Activated naive CD8-positive, alpha-beta T cell treated with anti-CD3 and anti-CD28 coated beads, Interleukin-2, amount 10 ng/mL, durations not matched to agents 7 days and 5 days (primary cell): ENCODE measurements at regions not wholly inside any gene's neighbourhood (a gene's known extent, or its start where the extent isn't known, plus 50 kb on each side); places are given as distances from the start of the nearest gene placed in this dataset.
A peak's percentile ranks its signal among the peaks of the same experiment; 100 is the strongest.

ENCODE experiments used
- ATAC-seq: fragments of 150-1000 bp; cut with Tn5 transposase; one replicate; pipeline ENCODE4 v1.10.0; 2021; ENCODE audit warnings: low read depth, moderate library complexity
- POLR2A ChIA-PET: fragments of 350-600 bp; sonication (Branson Sonifier 250); formaldehyde crosslinking; loops from one replicate; lab custom pipeline; 2021; ENCODE audit warnings: antibody characterized with exemption; lab: Charles Lee
- DNase-seq: peaks from one replicate; pipeline ENCODE4 v3.0.0; 2021
- H3K27ac Mint-ChIP-seq: one replicate; pipeline ENCODE4 v1.8.0; 2022; ENCODE audit warnings: mild to moderate bottlenecking, mixed read lengths
- H3K27me3 Mint-ChIP-seq: one replicate; pipeline ENCODE4 v1.8.0; 2022; ENCODE audit warnings: mild to moderate bottlenecking, moderate library complexity, mixed read lengths
- H3K36me3 Mint-ChIP-seq: one replicate; pipeline ENCODE4 v1.8.0; 2021; ENCODE audit warnings: mild to moderate bottlenecking, mixed read lengths
- H3K4me1 Mint-ChIP-seq: one replicate; pipeline ENCODE4 v1.8.0; 2021; ENCODE audit warnings: mixed read lengths
- H3K4me3 Mint-ChIP-seq: one replicate; pipeline ENCODE4 v1.8.0; 2022; ENCODE audit warnings: mild to moderate bottlenecking, moderate library complexity, mixed read lengths
- H3K9me3 Mint-ChIP-seq: one replicate; pipeline ENCODE4 v1.8.0; 2021; ENCODE audit warnings: mixed read lengths

DNA sequence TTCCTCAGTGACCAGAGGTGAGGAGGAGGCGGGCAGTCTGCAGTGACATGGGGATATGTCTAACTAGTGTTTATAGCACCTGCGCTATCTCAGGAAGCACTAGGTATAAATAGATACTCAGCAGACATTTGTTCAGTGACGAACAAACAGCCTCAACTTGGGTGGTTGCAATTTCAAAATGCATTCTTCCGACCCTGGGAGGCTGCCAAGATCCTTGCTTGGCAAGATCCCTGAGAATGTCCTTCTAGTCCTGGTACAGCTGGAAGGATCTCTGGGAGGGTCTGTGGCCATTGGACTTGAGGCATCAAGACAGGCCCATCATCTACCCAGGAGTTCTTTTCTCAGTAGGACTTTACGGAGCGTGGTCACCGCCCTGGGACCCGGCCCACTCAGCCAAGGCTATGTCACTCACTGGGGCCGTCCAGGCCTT, 299.5 kb downstream of the ZNF536 start:
- peaks cover 2% of the 10 kb centered on the region for H3K27me3 Mint-ChIP-seq
- DNase-seq (no peak), ATAC-seq (no peak)
- H3K27ac Mint-ChIP-seq, result no peak overlapping the region
- no peaks in the 10 kb centered on the region for H3K36me3 Mint-ChIP-seq
- H3K9me3 Mint-ChIP-seq, result no peaks in the 10 kb centered on the region
- H3K4me1 Mint-ChIP-seq, result no peaks in the 10 kb centered on the region
- H3K4me3 Mint-ChIP-seq, result no peak overlapping the region
- POLR2A ChIA-PET, result no interaction called here

DNA sequence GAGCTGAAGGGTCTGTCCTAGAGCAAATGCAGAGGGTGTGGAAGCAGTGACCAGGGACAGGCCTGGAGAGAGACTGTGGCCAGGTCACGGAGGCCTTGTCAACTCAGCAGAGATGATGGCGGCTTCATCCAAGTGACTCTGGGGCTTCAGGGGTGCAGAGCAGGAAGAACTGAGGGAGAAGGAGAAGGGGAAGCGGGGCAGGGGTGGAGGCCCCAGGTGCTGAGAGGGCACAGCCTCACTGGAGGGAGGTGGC, 299.1 kb downstream of the ZNF536 start:
- ATAC-seq (no peak), DNase-seq (no peak)
- POLR2A ChIA-PET, result no interaction called here
- Mint-ChIP-seq H3K27ac (no peak overlapping the region), H3K4me3 (no peak overlapping the region), H3K4me1 (no peaks in the 10 kb centered on the region), H3K36me3 (no peaks in the 10 kb centered on the region), H3K9me3 (no peaks in the 10 kb centered on the region), H3K27me3 (peaks cover 2% of the 10 kb centered on the region)

DNA sequence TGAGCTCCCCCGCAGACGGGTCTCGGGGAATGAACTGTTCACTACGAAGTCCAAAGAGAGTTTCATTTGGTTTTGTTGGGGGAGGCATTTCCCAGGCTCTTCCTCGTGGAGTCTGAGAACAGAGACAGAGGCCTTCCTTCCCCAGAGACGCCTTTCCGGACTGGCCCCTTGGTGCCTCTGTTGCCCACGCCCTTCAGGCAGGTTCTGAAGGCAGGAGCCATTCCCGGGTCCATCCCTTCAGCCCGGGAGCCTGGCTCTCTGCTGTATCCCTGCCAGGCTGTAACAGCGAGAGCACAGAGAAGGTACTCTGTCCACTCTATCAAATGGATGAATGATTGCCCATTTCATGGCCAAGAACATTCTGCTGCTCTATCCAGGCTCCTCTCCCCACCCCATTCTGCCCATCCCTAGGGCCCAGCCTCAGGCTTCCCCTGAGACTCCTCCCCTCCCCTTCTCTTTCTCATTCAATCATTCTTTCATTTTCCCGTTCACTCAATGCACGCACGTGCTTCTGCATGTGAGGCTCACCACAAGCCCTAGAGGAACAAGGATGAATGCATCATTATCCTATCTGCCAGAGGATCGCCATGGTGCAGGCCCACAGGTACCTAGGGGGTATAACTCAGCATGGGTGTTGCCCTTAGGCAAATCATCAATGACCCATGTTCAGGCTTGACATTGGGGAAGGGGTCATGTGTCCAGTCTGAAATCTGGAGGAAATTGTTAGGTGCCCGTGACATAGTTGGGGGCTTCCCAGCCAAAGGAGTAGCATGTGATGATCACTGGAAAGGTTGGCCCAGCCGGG, 298.6 kb downstream of the ZNF536 start:
- DNase-seq (no peak), ATAC-seq (no peak)
- H3K4me1 Mint-ChIP-seq, result no peaks in the 10 kb centered on the region
- no peaks in the 10 kb centered on the region for H3K36me3 Mint-ChIP-seq
- no peak overlapping the region for H3K4me3 Mint-ChIP-seq
- H3K9me3 Mint-ChIP-seq, result no peaks in the 10 kb centered on the region
- POLR2A ChIA-PET, result no interaction called here
- H3K27me3 Mint-ChIP-seq, result peaks cover 2% of the 10 kb centered on the region
- no peak overlapping the region for H3K27ac Mint-ChIP-seq

DNA sequence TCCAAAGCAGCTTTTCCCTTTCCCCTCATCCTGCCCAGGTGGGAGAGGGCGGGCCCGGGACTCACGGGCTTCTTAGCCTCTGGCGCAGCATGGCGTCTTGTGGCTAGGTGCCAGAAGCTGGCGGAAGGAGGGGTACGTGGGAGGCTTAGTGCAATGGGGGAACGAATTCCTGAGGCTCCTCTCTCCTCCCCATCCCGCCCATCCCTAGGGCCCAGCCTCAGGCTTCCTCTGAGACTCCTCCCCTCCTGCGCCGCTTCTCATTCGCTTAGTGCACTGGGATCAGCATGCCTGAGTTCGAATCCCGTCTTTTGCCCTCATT, 297.8 kb downstream of the ZNF536 start:
- peaks cover 2% of the 10 kb centered on the region for H3K27me3 Mint-ChIP-seq
- POLR2A ChIA-PET, result no interaction called here
- no peak overlapping the region for H3K27ac Mint-ChIP-seq
- DNase-seq, result no peak
- H3K36me3 Mint-ChIP-seq, result no peaks in the 10 kb centered on the region
- H3K4me3 Mint-ChIP-seq, result no peak overlapping the region
- no peaks in the 10 kb centered on the region for H3K4me1 Mint-ChIP-seq
- ATAC-seq, result no peak
- no peaks in the 10 kb centered on the region for H3K9me3 Mint-ChIP-seq

DNA sequence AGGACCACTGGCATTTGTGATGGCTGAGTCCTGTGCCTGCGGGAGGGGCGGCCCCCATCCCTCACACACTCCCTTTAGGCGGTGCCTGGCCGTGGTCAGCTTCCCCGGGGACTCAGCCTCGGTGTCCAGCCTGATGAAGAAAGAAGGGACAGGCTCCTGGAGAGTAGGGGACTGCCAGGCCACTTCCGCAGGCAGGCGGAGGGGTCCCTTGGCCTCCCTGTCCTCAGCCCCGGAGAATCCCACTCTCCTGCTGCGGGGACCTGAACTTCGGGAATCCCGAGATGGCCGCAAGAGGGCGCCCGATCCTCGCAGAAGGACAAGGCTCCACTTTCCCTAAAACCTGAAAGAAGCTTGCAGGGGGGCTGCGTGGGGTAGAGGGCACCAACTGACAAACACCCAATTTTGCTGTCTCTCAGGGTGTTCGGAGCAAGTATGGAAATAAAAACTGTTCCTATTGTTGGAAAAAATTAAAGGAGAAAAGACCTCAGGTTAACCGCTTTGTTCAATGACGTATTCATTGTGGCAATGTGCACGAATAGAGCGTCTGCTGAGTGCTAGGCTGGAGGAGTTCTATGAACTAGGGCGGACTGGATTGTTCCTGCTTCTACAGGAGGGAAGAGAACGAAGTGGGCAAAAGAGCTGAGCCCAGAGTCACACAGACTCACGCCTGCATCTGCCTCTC, 297.3 kb downstream of the ZNF536 start:
- POLR2A ChIA-PET, result no interaction called here
- DNase-seq (peak; percentile 66), ATAC-seq (no peak)
- Mint-ChIP-seq H3K36me3 (no peaks in the 10 kb centered on the region), H3K27ac (no peak overlapping the region), H3K27me3 (peaks cover 2% of the 10 kb centered on the region), H3K4me1 (no peaks in the 10 kb centered on the region), H3K9me3 (no peaks in the 10 kb centered on the region), H3K4me3 (no peak overlapping the region)

DNA sequence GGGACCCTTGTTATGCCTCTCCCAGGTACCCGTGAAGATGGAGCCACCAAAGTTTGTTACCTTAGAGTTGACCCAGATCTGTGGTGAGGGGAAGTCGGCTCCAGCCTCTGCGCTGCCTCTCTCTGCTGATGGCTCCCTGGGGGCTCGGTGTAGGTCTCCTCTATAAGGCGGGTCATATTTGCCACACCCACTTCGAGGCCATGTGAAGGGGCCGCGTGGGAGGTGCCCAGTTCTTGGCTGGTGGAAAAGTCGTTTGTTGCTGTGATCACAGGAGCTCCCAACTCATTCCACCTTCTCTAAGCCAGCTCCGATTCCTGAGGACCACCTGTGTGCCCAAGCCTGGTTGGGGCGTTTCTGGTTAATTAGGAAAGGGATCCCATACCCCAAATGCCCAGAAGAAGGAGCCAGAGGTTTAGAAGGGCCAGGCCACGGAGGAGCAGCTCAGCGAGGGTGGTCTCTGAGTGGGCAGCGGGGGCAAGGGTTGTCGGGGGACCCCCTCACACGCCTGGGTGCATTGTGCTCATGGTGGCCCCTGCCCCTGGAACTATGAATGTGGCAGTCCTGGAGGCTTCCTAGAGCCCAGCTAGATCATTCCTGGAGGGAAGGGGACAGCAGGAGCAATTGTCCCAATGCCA, 296.5 kb downstream of the ZNF536 start:
- H3K4me1 Mint-ChIP-seq, result no peaks in the 10 kb centered on the region
- ATAC-seq (no peak), DNase-seq (no peak)
- H3K27ac Mint-ChIP-seq, result no peak overlapping the region
- H3K27me3 Mint-ChIP-seq, result peaks cover 4% of the 10 kb centered on the region
- no peaks in the 10 kb centered on the region for H3K9me3 Mint-ChIP-seq
- H3K36me3 Mint-ChIP-seq, result no peaks in the 10 kb centered on the region
- no peak overlapping the region for H3K4me3 Mint-ChIP-seq
- POLR2A ChIA-PET, result no interaction called here

DNA sequence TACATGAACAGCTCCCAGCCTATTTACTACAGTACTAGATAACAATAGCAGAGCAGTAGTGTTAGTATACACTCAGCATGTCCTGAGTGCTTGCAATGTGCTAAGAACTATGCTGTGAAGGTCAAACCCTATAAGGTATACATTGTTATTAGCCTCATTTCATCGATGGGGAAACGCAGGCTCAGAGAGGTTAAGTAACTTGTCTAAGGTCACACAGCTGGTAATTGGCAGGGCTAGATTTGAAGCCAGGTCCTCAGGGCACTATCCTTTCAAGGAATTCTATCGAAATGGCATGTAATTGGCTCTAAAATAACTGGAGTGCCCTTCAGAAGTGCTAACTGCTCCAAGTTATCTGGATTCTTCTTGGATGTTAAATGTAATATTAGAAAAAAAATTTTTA, 295.6 kb downstream of the ZNF536 start:
- H3K4me3 Mint-ChIP-seq, result no peak overlapping the region
- POLR2A ChIA-PET, result no interaction called here
- H3K27me3 Mint-ChIP-seq, result peaks cover 4% of the 10 kb centered on the region
- no peak overlapping the region for H3K27ac Mint-ChIP-seq
- no peak for DNase-seq
- H3K36me3 Mint-ChIP-seq, result no peaks in the 10 kb centered on the region
- no peak for ATAC-seq
- no peaks in the 10 kb centered on the region for H3K4me1 Mint-ChIP-seq
- H3K9me3 Mint-ChIP-seq, result no peaks in the 10 kb centered on the region

DNA sequence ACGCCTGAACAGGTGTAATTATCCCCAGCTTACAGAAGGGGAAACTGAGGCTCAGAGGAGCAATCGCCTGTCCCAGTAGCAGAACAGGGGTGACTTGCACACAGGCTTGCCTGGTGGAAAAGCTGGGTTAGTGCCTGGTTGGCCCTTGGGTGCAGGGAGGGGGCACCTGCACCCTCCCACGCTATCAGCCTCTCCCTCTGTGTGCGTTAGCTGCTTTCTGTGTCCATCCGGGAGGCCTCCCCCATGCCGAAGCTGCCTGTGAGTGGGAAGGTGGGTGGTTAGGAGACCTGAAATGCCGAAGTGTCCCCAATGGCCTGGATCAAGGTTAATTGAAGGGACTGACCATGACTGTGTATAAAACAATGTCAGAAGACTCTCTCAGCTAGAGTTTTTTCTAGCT, 295.0 kb downstream of the ZNF536 start:
- Mint-ChIP-seq H3K27ac (no peak overlapping the region), H3K27me3 (peaks cover 8% of the 10 kb centered on the region), H3K4me1 (no peaks in the 10 kb centered on the region), H3K9me3 (no peaks in the 10 kb centered on the region), H3K36me3 (no peaks in the 10 kb centered on the region), H3K4me3 (no peak overlapping the region)
- POLR2A ChIA-PET, result no interaction called here
- ATAC-seq (no peak), DNase-seq (no peak)

DNA sequence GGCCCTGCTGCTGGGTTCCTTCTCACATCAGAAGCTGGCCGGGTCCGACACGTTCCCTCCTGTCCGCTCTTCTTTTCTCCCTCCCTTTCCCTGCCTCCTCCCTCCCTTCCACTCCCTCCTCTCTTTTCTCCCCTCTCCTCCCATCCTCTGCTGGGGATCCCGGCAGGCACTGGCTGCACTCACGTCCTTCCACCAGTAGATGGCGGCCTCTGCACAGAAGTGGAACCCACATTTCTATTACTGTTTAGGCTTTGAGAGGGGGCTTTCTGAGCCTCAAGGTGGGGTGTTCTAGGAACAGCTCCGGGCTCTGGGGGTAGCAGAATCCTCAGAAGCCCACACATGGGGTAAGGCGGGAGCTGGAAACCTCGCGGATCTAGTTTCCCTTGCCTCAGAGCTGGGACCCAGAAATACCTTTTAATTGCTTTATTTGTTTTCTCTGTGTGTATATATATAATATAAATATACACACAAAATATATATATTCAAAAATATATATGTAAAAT, 294.2 kb downstream of the ZNF536 start:
- H3K36me3 Mint-ChIP-seq, result no peaks in the 10 kb centered on the region
- no peak overlapping the region for H3K4me3 Mint-ChIP-seq
- H3K27me3 Mint-ChIP-seq, result peaks cover 8% of the 10 kb centered on the region
- H3K4me1 Mint-ChIP-seq, result no peaks in the 10 kb centered on the region
- H3K9me3 Mint-ChIP-seq, result no peaks in the 10 kb centered on the region
- POLR2A ChIA-PET, result no interaction called here
- DNase-seq, result peak; percentile 44
- no peak for ATAC-seq
- H3K27ac Mint-ChIP-seq, result no peak overlapping the region

DNA sequence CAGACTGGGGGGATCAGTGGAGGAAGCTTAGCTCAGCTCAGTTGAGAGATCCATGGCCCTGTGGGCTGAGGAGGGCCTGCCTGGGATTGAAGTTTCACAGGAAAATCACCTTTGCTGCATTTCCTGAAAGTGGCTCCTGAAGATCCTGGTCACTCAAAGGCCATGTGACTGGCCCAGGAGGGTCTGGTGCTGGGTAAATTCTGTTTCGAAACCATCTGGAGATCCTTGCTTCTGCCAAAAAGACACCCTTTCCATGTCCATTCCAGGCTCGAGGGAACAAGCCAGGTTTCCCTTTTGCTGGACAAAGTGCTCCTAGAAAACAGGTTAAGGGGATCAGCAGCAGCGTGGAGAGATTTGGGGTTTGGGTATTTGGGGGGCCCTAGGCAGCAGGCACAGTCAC, 293.3 kb downstream of the ZNF536 start:
- no peaks in the 10 kb centered on the region for H3K9me3 Mint-ChIP-seq
- DNase-seq (no peak), ATAC-seq (no peak)
- POLR2A ChIA-PET, result no interaction called here
- H3K27me3 Mint-ChIP-seq, result peaks cover 8% of the 10 kb centered on the region
- no peak overlapping the region for H3K4me3 Mint-ChIP-seq
- H3K27ac Mint-ChIP-seq, result no peak overlapping the region
- H3K36me3 Mint-ChIP-seq, result no peaks in the 10 kb centered on the region
- no peaks in the 10 kb centered on the region for H3K4me1 Mint-ChIP-seq

DNA sequence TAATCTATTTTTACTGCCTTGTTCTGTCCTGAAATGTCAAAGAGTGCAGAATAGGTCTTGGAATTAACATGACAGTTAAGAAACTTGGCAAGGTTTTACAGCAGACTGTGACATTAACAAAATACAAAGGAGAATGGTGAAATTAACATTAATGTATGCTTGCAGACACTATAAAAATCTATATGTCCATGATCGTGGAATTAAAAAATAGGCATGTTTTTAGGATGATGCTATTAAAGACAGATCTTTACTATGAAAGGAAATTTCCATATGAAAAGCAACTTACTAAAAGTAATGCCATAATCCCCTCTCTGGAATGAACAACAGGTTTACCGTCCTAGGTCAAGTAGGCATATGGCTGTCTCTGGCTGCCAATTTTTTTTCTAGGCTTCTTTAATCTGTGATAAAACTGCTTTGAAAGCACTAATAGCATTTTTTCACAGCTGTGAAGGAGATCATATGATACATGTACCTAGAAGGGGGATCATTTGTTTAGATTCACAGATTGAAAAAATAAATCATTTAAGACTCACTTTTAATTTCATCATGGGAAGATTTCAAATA, 291.5 kb downstream of the ZNF536 start:
- H3K36me3 Mint-ChIP-seq, result no peaks in the 10 kb centered on the region
- H3K4me3 Mint-ChIP-seq, result no peak overlapping the region
- H3K4me1 Mint-ChIP-seq, result no peaks in the 10 kb centered on the region
- ATAC-seq (no peak), DNase-seq (no peak)
- H3K27me3 Mint-ChIP-seq, result peaks cover 8% of the 10 kb centered on the region
- POLR2A ChIA-PET, result no interaction called here
- H3K9me3 Mint-ChIP-seq, result no peaks in the 10 kb centered on the region
- H3K27ac Mint-ChIP-seq, result no peak overlapping the region

DNA sequence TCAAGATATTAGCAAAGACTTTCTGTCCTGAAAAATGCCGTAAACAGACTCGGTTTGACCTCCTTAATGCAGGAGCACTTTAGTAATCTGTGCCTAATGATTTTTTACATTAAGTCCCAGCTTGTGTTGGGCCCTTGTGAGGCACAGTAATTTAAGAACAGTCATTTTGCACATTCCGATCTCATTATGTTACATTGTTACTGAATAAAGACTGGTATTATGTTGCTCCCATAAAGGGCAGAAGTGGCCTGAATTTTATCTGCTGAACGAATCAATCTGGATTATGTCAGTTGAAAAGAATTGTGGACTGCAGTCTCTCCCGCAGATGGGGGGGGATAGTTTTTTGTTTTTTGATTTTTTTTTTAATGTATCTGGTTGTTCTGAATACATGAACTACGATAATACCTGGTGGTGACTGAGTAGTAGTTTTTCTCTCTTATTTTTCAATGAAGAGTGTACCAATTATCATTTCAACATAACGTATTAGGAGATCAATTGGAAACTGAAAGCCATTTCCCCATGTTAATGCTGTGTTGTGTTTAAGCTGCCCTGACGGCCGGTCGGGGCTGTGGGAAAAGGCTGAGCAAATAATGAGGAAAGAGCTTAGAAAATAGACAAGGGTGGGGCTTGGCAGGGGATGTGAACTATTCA, 290.2 kb downstream of the ZNF536 start:
- H3K27ac Mint-ChIP-seq, result no peak overlapping the region
- ATAC-seq, result no peak
- H3K9me3 Mint-ChIP-seq, result no peaks in the 10 kb centered on the region
- H3K4me1 Mint-ChIP-seq, result no peaks in the 10 kb centered on the region
- no peaks in the 10 kb centered on the region for H3K36me3 Mint-ChIP-seq
- peaks cover 8% of the 10 kb centered on the region for H3K27me3 Mint-ChIP-seq
- H3K4me3 Mint-ChIP-seq, result no peak overlapping the region
- POLR2A ChIA-PET, result no interaction called here
- no peak for DNase-seq

DNA sequence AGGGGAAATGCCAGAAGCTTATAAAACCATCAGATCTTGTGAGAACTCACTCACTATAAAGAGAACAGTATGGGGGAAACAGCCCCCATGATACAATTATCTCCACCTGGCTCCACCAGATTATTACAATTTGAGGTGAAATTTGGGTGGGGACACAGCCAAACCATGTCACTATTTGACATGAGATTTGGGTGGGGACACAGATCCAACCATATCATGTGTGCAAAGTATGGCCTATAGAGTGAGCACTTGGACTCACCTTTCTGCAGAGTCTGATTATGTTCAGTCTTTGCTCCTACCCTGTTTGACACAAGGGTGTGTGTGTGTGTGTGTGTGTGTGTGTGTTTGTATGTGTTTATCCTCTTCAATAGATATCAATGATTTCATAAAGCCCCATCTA, 287.5 kb downstream of the ZNF536 start:
- DNase-seq, result no peak
- Mint-ChIP-seq H3K4me3 (no peak overlapping the region), H3K4me1 (no peaks in the 10 kb centered on the region), H3K27ac (no peak overlapping the region), H3K9me3 (no peaks in the 10 kb centered on the region), H3K36me3 (no peaks in the 10 kb centered on the region), H3K27me3 (peaks cover 8% of the 10 kb centered on the region)
- no peak for ATAC-seq
- POLR2A ChIA-PET, result no interaction called here
